Stimulated activated naive CD8-positive, alpha-beta T cell treated with anti-CD3 and anti-CD28 coated beads, Interleukin-15, Interleukin-2, amounts not matched to agents 100 ng/mL and 50 ng/mL, for 24 hours (primary cell): ENCODE measurements at regions not wholly inside any gene's neighbourhood (a gene's known extent, or its start where the extent isn't known, plus 50 kb on each side); places are given as distances from the start of the nearest gene placed in this dataset.
A peak's percentile ranks its signal among the peaks of the same experiment; 100 is the strongest.
"Not testable (repeated sequence)": the region's sequence is repeated elsewhere in the genome, so short reads cannot be mapped to it uniquely, and the experiment has no call there.

ENCODE experiments used
- H3K27ac Mint-ChIP-seq: one replicate; pipeline ENCODE4 v1.8.0; 2021; ENCODE audit warnings: mild to moderate bottlenecking, mixed read lengths
- H3K27me3 Mint-ChIP-seq: one replicate; pipeline ENCODE4 v1.8.0; 2021; ENCODE audit warnings: mixed read lengths
- H3K36me3 Mint-ChIP-seq: one replicate; pipeline ENCODE4 v1.8.0; 2021; ENCODE audit warnings: low read depth, mixed read lengths
- H3K4me1 Mint-ChIP-seq: one replicate; pipeline ENCODE4 v1.8.0; 2021; ENCODE audit warnings: low read depth, mixed read lengths
- H3K4me3 Mint-ChIP-seq: one replicate; pipeline ENCODE4 v1.8.0; 2021; ENCODE audit warnings: mild to moderate bottlenecking, mixed read lengths
- H3K9me3 Mint-ChIP-seq: one replicate; pipeline ENCODE4 v1.8.0; 2021; ENCODE audit warnings: mixed read lengths

DNA sequence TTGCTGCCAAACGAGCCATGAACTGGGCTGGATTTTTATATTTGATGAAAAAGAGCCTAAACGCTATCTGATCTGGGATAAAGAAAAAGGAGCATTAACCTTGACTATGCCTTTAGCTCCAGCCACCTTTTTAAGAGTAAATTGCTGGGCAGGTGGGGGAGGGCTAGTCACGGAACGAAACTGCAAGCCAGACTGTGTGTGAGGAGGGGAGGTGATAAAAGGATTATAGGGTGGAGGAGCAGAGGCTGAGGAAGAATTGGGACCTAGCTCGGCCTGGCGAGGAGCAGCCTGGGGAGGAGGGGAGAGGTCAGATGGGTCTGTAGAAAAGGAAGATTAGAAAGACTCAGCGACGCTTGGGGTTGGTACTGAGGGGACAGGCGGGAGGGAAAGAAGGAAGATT, 183.1 kb downstream of the CD83 start:
- not testable (repeated sequence) for H3K36me3 Mint-ChIP-seq, H3K27me3 Mint-ChIP-seq, H3K4me3 Mint-ChIP-seq, H3K4me1 Mint-ChIP-seq, H3K9me3 Mint-ChIP-seq, H3K27ac Mint-ChIP-seq

- not testable (repeated sequence) for H3K4me3 Mint-ChIP-seq, H3K27me3 Mint-ChIP-seq, H3K4me1 Mint-ChIP-seq, H3K9me3 Mint-ChIP-seq, H3K27ac Mint-ChIP-seq, H3K36me3 Mint-ChIP-seq
These were observed 183.9 kb downstream of the CD83 start for GRCh38 chr6:14301477-14301876.

DNA sequence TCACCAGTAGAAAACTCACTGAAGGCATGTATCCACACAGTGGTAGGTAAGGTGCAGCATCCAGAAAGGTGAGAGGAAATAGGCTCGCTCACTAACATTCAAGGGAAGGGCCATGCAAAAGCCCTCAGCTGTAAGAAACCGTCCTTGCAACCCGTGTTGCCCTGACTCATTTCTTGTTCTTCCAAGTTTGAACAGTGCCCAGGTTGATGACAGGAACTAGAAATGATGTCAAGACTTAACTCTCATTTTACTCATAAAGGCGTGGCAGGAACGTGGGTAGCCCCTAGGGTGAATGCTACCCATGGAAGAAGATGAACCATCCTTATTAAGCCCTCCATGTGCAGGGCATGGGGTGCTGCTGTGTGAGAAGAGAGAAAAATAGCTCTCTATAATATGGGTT, 187.6 kb downstream of the CD83 start:
- no peak overlapping the region for H3K27ac Mint-ChIP-seq
- H3K4me3 Mint-ChIP-seq: no peak overlapping the region
- H3K4me1 Mint-ChIP-seq: peaks cover 5% of the 10 kb centered on the region
- H3K9me3 Mint-ChIP-seq: no peaks in the 10 kb centered on the region
- H3K27me3 Mint-ChIP-seq: no peaks in the 10 kb centered on the region
- H3K36me3 Mint-ChIP-seq: no peaks in the 10 kb centered on the region

- Mint-ChIP-seq H3K9me3 (no peaks in the 10 kb centered on the region), H3K27ac (no peak overlapping the region), H3K27me3 (no peaks in the 10 kb centered on the region), H3K36me3 (no peaks in the 10 kb centered on the region), H3K4me3 (no peak overlapping the region), H3K4me1 (peaks cover 5% of the 10 kb centered on the region)
These were observed 188.1 kb downstream of the CD83 start for GRCh38 chr6:14305624-14306023.

- Mint-ChIP-seq H3K27ac (no peak overlapping the region), H3K36me3 (no peaks in the 10 kb centered on the region), H3K4me1 (peaks cover 5% of the 10 kb centered on the region), H3K4me3 (no peak overlapping the region), H3K9me3 (no peaks in the 10 kb centered on the region), H3K27me3 (no peaks in the 10 kb centered on the region)
These were observed 188.8 kb downstream of the CD83 start for GRCh38 chr6:14306151-14306906.

DNA sequence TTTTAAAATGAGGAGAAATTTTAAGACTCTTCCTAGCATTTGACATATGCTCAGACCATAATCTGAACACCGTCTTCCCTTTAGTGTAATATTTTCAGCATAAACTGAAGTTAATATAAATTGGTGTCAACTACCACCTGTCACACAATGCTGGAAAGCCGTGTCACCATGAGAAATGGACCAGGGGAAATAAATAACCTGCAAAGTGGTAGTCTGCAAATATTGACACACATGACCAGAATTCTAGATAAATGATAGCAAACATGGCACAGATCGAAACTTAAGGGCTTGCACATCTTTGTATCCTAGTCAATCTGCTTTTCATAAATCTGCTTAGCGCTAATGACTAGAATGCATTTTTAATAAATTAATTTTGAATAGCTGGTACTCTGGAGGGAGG, 191.9 kb downstream of the CD83 start:
- no peak overlapping the region for H3K4me3 Mint-ChIP-seq
- peaks cover 15% of the 10 kb centered on the region for H3K4me1 Mint-ChIP-seq
- no peaks in the 10 kb centered on the region for H3K27me3 Mint-ChIP-seq
- H3K27ac Mint-ChIP-seq: no peak overlapping the region
- no peaks in the 10 kb centered on the region for H3K9me3 Mint-ChIP-seq
- no peaks in the 10 kb centered on the region for H3K36me3 Mint-ChIP-seq

GRCh38 chr6:14309951-14310445, 192.4 kb downstream of the CD83 start:
- Mint-ChIP-seq H3K36me3 (no peaks in the 10 kb centered on the region), H3K4me3 (no peak overlapping the region), H3K9me3 (no peaks in the 10 kb centered on the region), H3K27me3 (no peaks in the 10 kb centered on the region), H3K27ac (no peak overlapping the region), H3K4me1 (peaks cover 18% of the 10 kb centered on the region)

- Mint-ChIP-seq H3K36me3 (no peaks in the 10 kb centered on the region), H3K4me3 (no peak overlapping the region), H3K4me1 (peaks cover 15% of the 10 kb centered on the region), H3K9me3 (no peaks in the 10 kb centered on the region), H3K27me3 (no peaks in the 10 kb centered on the region), H3K27ac (no peak overlapping the region)
These were observed 193.4 kb downstream of the CD83 start for GRCh38 chr6:14310960-14311359.

DNA sequence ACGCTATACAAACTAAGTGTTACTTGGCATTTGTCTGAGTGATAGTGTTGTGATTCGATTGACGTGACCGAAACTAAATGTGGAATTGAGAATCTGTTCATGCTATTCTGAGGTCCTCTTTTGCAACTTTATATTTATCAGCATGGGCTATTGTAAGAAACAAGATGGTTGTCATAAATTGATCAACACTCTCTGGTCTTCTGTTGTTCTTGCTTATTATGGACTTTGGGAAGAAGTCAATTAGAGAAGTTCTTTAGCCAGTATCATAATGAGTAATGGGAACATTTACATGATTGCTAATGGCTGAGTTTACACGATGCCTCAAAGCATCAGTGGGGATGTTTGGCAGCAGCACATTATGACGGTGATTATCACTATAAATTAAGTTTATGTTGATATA, 195.0 kb downstream of the CD83 start:
- no peak overlapping the region for H3K27ac Mint-ChIP-seq
- H3K9me3 Mint-ChIP-seq: no peaks in the 10 kb centered on the region
- H3K4me1 Mint-ChIP-seq: peaks cover 21% of the 10 kb centered on the region

GRCh38 chr6:14313248-14313647, 195.7 kb downstream of the CD83 start:
- Mint-ChIP-seq H3K36me3 (no peaks in the 10 kb centered on the region), H3K4me3 (no peak overlapping the region), H3K4me1 (peaks cover 21% of the 10 kb centered on the region), H3K27ac (peak overlapping the region; percentile 16), H3K9me3 (no peaks in the 10 kb centered on the region), H3K27me3 (no peaks in the 10 kb centered on the region)

More for the DNA sequence above, 195.0 kb downstream of the CD83 start:
- Mint-ChIP-seq H3K36me3 (no peaks in the 10 kb centered on the region), H3K4me3 (no peak overlapping the region), H3K27me3 (no peaks in the 10 kb centered on the region)

- peaks cover 21% of the 10 kb centered on the region for H3K4me1 Mint-ChIP-seq
- no peaks in the 10 kb centered on the region for H3K36me3 Mint-ChIP-seq
- no peaks in the 10 kb centered on the region for H3K27me3 Mint-ChIP-seq
- H3K4me3 Mint-ChIP-seq: no peak overlapping the region
- no peak overlapping the region for H3K27ac Mint-ChIP-seq
- H3K9me3 Mint-ChIP-seq: no peaks in the 10 kb centered on the region
These were observed 197.8 kb downstream of the CD83 start for GRCh38 chr6:14315353-14315752.

- Mint-ChIP-seq H3K27me3 (no peaks in the 10 kb centered on the region), H3K4me3 (no peak overlapping the region), H3K9me3 (no peaks in the 10 kb centered on the region), H3K4me1 (peaks cover 21% of the 10 kb centered on the region), H3K27ac (no peak overlapping the region), H3K36me3 (no peaks in the 10 kb centered on the region)
These were observed 199.2 kb downstream of the CD83 start for GRCh38 chr6:14316651-14317386.

DNA sequence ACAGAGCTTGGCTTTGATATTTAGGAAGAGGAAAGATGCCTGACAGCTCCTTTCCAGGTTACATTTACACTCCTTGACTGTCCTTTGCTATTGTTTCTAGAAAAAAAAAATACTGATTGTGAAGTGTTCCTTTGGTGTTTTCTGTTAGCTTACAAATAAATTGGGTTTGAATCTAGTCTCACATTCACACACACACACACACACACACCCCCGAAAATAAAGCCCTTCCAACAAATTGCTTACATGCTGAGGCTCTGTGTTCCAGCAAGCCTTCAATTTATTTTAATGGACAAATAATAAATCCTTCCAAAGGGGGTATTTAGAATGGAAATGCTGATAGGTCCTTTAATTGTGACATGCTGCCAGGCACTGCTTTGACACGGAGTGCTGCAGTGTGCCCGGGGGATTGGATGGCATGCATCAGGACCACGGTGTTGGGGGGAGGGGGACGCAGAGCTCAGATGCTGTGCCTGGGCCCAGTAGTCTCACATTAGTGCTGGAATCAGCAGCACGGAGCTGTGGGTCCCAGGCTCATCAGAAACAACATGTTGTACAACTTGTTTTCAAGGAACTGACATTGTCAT, 199.9 kb downstream of the CD83 start:
- no peaks in the 10 kb centered on the region for H3K36me3 Mint-ChIP-seq
- H3K4me3 Mint-ChIP-seq: no peak overlapping the region
- H3K27ac Mint-ChIP-seq: no peak overlapping the region
- no peaks in the 10 kb centered on the region for H3K9me3 Mint-ChIP-seq
- no peaks in the 10 kb centered on the region for H3K27me3 Mint-ChIP-seq
- H3K4me1 Mint-ChIP-seq: peaks cover 18% of the 10 kb centered on the region

DNA sequence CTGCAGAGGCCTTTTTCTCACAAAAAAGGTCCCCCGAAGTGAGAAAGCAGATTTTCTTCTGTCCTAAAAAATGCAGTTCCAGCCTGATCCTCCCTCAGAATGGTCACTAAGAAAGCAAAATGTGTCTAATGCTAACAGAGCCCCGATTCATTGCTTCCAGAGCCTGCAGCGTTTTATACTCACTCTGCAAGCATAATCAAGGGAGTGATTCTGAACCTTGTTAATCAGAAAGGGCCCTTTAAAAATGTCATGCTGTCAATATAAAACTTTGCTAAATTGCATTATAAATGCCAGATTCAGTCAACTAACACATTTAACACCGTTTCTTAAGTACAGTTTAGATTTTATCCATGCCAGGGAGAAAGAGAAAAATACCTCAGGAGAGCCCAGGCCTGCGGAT, 202.8 kb downstream of the CD83 start:
- Mint-ChIP-seq H3K4me1 (peaks cover 22% of the 10 kb centered on the region), H3K27me3 (peaks cover 3% of the 10 kb centered on the region), H3K9me3 (no peaks in the 10 kb centered on the region), H3K4me3 (no peak overlapping the region), H3K36me3 (no peaks in the 10 kb centered on the region), H3K27ac (no peak overlapping the region)

DNA sequence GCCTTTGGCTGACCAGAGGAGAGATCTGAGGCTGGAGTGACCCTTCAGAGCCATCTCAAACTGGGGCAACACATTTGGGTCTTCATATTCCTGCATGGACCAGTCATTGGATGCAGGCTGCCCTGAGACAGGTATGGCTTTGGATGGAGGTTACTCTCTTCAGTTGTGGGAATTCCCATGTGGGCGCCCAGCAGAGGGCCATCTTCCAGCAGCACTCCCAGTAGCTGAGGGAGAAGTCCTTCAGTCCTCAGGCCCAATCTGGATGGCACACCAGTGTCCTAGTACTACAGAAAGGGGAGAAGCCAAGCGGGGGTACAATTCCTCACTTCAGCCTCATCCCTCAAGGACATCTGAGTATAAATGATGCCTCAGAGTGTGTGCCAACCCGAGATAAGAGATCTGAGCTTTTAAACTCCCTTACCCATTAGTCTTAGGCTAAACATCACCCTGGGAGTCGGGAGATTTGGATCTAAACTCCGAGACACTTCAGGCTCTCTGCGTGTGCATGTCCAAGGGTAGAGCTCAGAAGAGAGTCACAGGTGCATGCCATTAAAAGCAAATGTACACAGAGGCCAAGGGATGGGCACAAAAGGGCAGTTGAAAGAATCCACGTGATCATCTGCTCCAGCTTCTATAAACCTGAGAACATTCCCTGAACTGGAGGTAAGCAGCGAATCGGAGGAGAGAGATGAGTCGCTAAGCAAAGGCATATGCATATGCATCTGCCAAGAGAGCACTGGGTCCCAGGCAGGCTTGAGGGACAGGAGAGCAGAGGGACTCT, 204.6 kb downstream of the CD83 start:
- H3K36me3 Mint-ChIP-seq: no peaks in the 10 kb centered on the region
- H3K27me3 Mint-ChIP-seq: peaks cover 7% of the 10 kb centered on the region
- no peak overlapping the region for H3K4me3 Mint-ChIP-seq
- H3K27ac Mint-ChIP-seq: no peak overlapping the region
- peaks cover 17% of the 10 kb centered on the region for H3K4me1 Mint-ChIP-seq
- H3K9me3 Mint-ChIP-seq: no peaks in the 10 kb centered on the region
